MCF 10A (cell line): ENCODE measurements at regions not wholly inside any gene's neighbourhood (a gene's known extent, or its start where the extent isn't known, plus 50 kb on each side); places are given as distances from the start of the nearest gene placed in this dataset.
"Not testable (repeated sequence)": the region's sequence is repeated elsewhere in the genome, so short reads cannot be mapped to it uniquely, and the experiment has no call there.

Experiments
- BruUV-seq: library from RNA; stranded (reverse); fragments of 400-500 nt; replicated peaks from 2 replicates; lab custom pipeline; 2021; lab: Mats Ljungman, UMichigan
- CTCF ChIA-PET: fragments of 300-600 bp; sonication (Branson Sonifier 250); formaldehyde crosslinking; extraction: SDS; loops from one replicate; lab custom pipeline; 2021; ENCODE audit warnings: antibody characterized with exemption, inconsistent platforms; lab: Yijun Ruan, JAX
- POLR2A ChIA-PET: fragments of 300-600, 350-650 bp; sonication (Branson Sonifier 250); formaldehyde crosslinking; extraction: SDS; loops from one replicate; lab custom pipeline; 2020; ENCODE audit warnings: antibody characterized with exemption, inconsistent platforms; lab: Yijun Ruan, JAX
- DNase-seq: peaks from one replicate; pipeline ENCODE4 v3.0.0-alpha.2; 2018; ENCODE audit not compliant: unreplicated experiment
- H3K27ac Mint-ChIP-seq: one replicate; pipeline ENCODE4 v1.8.0; 2022; ENCODE audit warnings: mild to moderate bottlenecking, low read depth, mixed read lengths; ENCODE audit not compliant: unreplicated experiment
- H3K27me3 Mint-ChIP-seq: one replicate; pipeline ENCODE4 v1.8.0; 2022; ENCODE audit warnings: mixed read lengths; ENCODE audit not compliant: insufficient read depth, unreplicated experiment
- H3K36me3 Mint-ChIP-seq: one replicate; pipeline ENCODE4 v1.8.0; 2022; ENCODE audit warnings: mild to moderate bottlenecking, moderate library complexity, mixed read lengths; ENCODE audit not compliant: insufficient read depth, unreplicated experiment
- H3K4me1 Mint-ChIP-seq: one replicate; pipeline ENCODE4 v1.8.0; 2022; ENCODE audit warnings: mixed read lengths; ENCODE audit not compliant: insufficient read depth, unreplicated experiment
- H3K4me3 Mint-ChIP-seq: one replicate; pipeline ENCODE4 v1.8.0; 2022; ENCODE audit warnings: mild to moderate bottlenecking, moderate library complexity, mixed read lengths; ENCODE audit not compliant: unreplicated experiment
- H3K9me3 Mint-ChIP-seq: one replicate; pipeline ENCODE4 v1.8.0; 2022; ENCODE audit warnings: mixed read lengths; ENCODE audit not compliant: unreplicated experiment
- intact Hi-C: fragments of 100-400 bp; cut with micrococcal nuclease; formaldehyde crosslinking; loops from 2 replicates; pipeline ENCODE4 v1.14.1; 2022
- TF ChIP-seq, protein P1 (sequence below): fragments of 200-600 bp; IDR thresholded peaks from one replicate; pipeline ENCODE4 v1.8.0; 2022; ENCODE audit warnings: antibody characterized with exemption, mild to moderate bottlenecking; ENCODE audit not compliant: unreplicated experiment

DNA sequence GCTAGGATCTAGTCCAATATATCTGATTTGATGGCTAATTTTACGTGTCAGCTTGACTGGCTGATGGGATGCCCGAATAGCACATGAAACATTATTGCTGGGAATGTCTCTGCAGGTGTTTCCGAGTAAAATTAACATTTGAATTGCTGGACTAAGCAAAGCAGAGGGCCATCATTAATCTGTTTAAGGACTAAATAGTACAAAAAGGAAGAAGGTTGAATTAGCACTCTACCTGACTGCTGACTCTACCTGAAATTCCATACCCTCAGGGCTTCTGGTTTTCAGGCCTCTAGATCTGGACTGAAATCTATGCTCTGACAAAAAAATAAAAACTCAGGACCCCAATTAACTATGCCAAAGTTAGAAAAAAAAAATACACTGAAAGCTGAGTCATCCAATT lies 1021.9 kb downstream of the FAM133A start:
- TF ChIP-seq, protein P1, sequence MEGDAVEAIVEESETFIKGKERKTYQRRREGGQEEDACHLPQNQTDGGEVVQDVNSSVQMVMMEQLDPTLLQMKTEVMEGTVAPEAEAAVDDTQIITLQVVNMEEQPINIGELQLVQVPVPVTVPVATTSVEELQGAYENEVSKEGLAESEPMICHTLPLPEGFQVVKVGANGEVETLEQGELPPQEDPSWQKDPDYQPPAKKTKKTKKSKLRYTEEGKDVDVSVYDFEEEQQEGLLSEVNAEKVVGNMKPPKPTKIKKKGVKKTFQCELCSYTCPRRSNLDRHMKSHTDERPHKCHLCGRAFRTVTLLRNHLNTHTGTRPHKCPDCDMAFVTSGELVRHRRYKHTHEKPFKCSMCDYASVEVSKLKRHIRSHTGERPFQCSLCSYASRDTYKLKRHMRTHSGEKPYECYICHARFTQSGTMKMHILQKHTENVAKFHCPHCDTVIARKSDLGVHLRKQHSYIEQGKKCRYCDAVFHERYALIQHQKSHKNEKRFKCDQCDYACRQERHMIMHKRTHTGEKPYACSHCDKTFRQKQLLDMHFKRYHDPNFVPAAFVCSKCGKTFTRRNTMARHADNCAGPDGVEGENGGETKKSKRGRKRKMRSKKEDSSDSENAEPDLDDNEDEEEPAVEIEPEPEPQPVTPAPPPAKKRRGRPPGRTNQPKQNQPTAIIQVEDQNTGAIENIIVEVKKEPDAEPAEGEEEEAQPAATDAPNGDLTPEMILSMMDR, result no peak
- no peak for DNase-seq
- no peak overlapping the region for H3K4me3 Mint-ChIP-seq
- intact Hi-C loops, result no loop called here
- no peak overlapping the region for H3K27ac Mint-ChIP-seq
- H3K4me1 Mint-ChIP-seq, result peaks cover 2% of the 10 kb centered on the region
- CTCF ChIA-PET, result no interaction called here
- no peaks in the 10 kb centered on the region for H3K36me3 Mint-ChIP-seq
- peaks cover 44% of the 10 kb centered on the region for H3K27me3 Mint-ChIP-seq
- POLR2A ChIA-PET, result no interaction called here
- no peaks in the 10 kb centered on the region for H3K9me3 Mint-ChIP-seq
- BruUV-seq, result no TSS peak

DNA sequence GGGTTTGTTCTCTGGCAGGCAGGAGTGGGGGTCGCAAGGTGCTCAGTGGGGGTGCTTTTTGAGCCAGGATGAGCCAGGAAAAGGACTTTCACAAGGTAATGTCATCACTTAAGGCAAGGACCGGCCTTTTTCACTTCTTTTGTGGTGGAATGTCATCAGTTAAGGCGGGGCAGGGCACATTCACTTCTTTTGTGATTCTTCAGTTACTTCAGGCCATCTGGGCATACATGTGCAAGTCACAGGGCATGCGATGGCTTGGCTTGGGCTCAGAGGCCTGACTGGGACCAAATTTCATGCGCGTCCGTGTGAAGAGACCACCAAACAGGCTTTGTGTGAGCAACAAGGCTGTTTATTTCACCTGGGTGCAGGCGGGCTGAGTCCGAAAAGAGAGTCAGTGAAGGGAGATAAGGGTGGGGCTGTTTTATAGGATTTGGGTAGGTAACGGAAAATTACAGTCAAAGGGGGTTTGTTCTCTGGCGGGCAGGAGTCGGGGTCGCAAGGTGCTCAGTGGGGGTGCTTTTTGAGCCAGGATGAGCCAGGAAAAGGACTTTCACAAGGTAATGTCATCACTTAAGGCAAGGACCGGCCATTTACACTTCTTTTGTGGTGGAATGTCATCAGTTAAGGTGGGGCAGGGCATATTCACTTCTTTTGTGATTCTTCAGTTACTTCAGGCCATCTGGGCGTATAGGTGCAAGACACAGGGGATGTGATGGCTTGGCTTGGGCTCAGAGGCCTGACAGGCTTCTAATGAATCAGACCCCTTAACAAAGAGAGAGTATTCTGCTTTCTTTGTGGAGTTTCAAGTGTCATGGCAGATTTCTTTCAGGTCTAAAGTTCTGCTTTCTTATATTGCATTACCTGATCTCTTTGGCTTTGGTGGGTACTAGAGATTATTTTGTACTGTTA lies 1030.6 kb downstream of the FAM133A start:
- POLR2A ChIA-PET, BruUV-seq, CTCF ChIA-PET, DNase-seq, H3K9me3 Mint-ChIP-seq, H3K4me3 Mint-ChIP-seq, H3K4me1 Mint-ChIP-seq, H3K36me3 Mint-ChIP-seq, intact Hi-C loops, H3K27ac Mint-ChIP-seq: not testable (repeated sequence)
- H3K27me3 Mint-ChIP-seq, result peaks cover 57% of the 10 kb centered on the region

DNA sequence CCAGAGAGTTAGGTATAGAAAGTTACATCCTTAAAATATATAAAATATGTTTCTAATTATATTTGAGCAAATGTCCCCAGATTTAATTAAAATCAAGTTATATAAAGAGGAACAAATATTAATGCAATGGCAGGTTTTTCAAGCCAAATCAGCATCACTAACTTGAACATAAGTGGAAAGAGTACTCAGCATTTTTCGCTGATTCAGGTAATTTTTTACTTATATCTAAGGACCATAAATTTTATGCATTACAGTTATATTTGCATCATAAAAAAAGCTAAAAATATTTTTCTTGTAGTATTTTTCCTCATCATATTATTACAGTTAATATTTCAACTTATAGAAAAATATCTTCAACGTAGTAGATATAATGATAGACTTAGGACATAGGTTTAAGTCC lies 1047.4 kb downstream of the FAM133A start:
- ChIA-PET POLR2A (no interaction called here), CTCF (interaction anchor here (0.5 kb wide), 1 partner anchor 464 kb away, joined by 3 read pairs; no protein-coding TSS in a partner anchor)
- no TSS peak for BruUV-seq
- Mint-ChIP-seq H3K4me1 (no peaks in the 10 kb centered on the region), H3K9me3 (no peaks in the 10 kb centered on the region), H3K27ac (no peak overlapping the region), H3K27me3 (peaks cover 42% of the 10 kb centered on the region), H3K4me3 (no peak overlapping the region), H3K36me3 (no peaks in the 10 kb centered on the region)
- intact Hi-C loops, result no loop called here
- no peak for DNase-seq
- TF ChIP-seq, protein P1, result no peak

DNA sequence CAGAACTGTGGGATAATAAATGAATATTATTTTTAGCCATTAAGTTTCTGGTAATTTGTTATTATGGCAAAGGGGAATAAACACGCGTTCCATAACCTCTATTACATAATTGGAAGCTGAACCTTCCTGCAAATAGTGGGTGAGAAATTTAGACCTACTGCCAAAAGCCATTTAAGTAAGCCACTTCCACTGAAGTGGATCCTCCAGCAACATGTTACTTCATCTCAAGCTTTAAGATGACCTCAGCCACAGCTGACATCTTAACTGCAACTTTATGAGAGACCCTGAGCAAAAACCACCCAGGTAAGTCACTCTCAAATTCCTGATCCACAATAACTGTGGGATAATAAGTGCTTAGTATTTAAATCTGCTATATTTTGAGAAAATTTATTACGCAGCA lies 1048.6 kb downstream of the FAM133A start:
- no peak overlapping the region for H3K4me3 Mint-ChIP-seq
- intact Hi-C loops, result no loop called here
- H3K4me1 Mint-ChIP-seq, result no peaks in the 10 kb centered on the region
- TF ChIP-seq, protein P1, result no peak
- CTCF ChIA-PET, result no interaction called here
- POLR2A ChIA-PET, result no interaction called here
- no peaks in the 10 kb centered on the region for H3K36me3 Mint-ChIP-seq
- no peak for DNase-seq
- no TSS peak for BruUV-seq
- H3K9me3 Mint-ChIP-seq, result no peaks in the 10 kb centered on the region
- peaks cover 41% of the 10 kb centered on the region for H3K27me3 Mint-ChIP-seq
- H3K27ac Mint-ChIP-seq, result no peak overlapping the region
